ENCODE measurements at regions not wholly inside any gene's neighbourhood (a gene's known extent, or its start where the extent isn't known, plus 50 kb on each side); places are given as distances from the start of the nearest gene placed in this dataset.

DNA sequence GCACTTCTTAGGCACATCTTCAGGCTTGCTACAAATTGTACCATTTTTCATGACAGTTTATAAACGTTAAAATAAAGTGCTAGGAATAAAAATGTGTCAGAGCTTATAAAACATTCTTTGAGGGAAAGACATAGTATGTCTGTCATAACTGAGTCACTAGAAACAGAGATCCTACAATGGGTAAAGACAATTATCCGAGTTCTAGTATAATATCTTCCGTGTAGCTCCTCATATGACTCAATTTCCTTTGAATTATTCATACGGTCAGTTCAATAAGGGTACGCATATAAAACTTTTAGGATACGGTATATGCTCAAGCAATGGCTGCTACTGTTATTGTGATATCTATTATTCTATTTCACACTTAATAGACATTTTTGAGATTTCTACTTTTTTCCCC lies 349.1 kb downstream of the PCDH10 start:
- ChIA-PET CTCF (interaction anchor here (0.7 kb wide), 1 partner anchor 177 kb away, joined by 5 read pairs; no protein-coding TSS in a partner anchor), POLR2A (no interaction called here)
- FAIRE-seq (no peak), DNase-seq (ENCODE audit: low read depth in 1 of 2, low spot score in 1 of 2) (no peak), ATAC-seq (no peak)
- no peak overlapping the region for H3K27ac ChIP-seq
- no peak overlapping the region for H3K4me2 ChIP-seq
- 51% methylated on average over 6 of the region's 6 CpGs for WGBS (ENCODE audit: missing lambda C conversion rate)
- H3K4me1 ChIP-seq, result no peaks in the 10 kb centered on the region
- no peak overlapping the region for H3K4me3 ChIP-seq
- H3K9me3 ChIP-seq, result no peaks in the 10 kb centered on the region
- TF ChIP-seq NFE2L2 (conservative IDR thresholded peaks at IDR 0.05; ENCODE audit: low read length), result no peak

DNA sequence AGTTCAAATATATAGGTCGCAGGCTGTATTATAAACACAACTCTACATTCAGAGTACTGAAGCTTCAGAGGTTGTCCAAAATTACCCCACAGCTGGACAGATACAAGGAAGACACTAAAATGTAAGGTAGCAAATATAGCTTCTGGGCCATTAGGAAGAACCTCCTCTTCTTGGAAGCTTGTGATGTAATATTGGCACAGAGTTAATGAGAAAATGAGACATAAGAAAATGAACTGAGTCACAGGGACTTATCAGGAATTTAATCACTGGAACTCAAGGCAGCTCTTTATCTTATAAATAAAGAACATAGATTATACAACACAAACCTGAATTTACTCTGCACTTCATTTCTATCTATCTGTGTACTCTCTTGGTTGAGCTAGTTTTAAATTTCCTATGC lies 344.7 kb downstream of the PCDH10 start:
- TF ChIP-seq RNF2 (IDR thresholded peaks at IDR 0.05; ENCODE audit: borderline replicate concordance, low read depth), result no peak
- TF ChIP-seq NR3C1 (IDR thresholded peaks at IDR 0.05), result no peak
- TF ChIP-seq, protein P1, sequence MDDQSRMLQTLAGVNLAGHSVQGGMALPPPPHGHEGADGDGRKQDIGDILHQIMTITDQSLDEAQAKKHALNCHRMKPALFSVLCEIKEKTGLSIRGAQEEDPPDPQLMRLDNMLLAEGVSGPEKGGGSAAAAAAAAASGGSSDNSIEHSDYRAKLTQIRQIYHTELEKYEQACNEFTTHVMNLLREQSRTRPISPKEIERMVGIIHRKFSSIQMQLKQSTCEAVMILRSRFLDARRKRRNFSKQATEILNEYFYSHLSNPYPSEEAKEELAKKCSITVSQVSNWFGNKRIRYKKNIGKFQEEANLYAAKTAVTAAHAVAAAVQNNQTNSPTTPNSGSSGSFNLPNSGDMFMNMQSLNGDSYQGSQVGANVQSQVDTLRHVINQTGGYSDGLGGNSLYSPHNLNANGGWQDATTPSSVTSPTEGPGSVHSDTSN (IDR thresholded peaks at IDR 0.05), result no peak
- no peak for TF ChIP-seq JUNB (IDR thresholded peaks at IDR 0.05)
- TF ChIP-seq, protein P2, sequence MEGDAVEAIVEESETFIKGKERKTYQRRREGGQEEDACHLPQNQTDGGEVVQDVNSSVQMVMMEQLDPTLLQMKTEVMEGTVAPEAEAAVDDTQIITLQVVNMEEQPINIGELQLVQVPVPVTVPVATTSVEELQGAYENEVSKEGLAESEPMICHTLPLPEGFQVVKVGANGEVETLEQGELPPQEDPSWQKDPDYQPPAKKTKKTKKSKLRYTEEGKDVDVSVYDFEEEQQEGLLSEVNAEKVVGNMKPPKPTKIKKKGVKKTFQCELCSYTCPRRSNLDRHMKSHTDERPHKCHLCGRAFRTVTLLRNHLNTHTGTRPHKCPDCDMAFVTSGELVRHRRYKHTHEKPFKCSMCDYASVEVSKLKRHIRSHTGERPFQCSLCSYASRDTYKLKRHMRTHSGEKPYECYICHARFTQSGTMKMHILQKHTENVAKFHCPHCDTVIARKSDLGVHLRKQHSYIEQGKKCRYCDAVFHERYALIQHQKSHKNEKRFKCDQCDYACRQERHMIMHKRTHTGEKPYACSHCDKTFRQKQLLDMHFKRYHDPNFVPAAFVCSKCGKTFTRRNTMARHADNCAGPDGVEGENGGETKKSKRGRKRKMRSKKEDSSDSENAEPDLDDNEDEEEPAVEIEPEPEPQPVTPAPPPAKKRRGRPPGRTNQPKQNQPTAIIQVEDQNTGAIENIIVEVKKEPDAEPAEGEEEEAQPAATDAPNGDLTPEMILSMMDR (IDR thresholded peaks at IDR 0.05), result no peak
- TF ChIP-seq RARB (CRISPR knock-in tag; IDR thresholded peaks at IDR 0.05), result no peak
- TF ChIP-seq, protein P3, sequence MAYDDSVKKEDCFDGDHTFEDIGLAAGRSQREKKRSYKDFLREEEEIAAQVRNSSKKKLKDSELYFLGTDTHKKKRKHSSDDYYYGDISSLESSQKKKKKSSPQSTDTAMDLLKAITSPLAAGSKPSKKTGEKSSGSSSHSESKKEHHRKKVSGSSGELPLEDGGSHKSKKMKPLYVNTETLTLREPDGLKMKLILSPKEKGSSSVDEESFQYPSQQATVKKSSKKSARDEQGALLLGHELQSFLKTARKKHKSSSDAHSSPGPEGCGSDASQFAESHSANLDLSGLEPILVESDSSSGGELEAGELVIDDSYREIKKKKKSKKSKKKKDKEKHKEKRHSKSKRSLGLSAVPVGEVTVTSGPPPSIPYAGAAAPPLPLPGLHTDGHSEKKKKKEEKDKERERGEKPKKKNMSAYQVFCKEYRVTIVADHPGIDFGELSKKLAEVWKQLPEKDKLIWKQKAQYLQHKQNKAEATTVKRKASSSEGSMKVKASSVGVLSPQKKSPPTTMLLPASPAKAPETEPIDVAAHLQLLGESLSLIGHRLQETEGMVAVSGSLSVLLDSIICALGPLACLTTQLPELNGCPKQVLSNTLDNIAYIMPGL (CRISPR knock-in tag; IDR thresholded peaks at IDR 0.05; ENCODE audit: borderline replicate concordance), result no peak
- TF ChIP-seq TP53 (CRISPR knock-in tag; IDR thresholded peaks at IDR 0.05), result no peak
- no peak for TF ChIP-seq FOSB (CRISPR knock-in tag; IDR thresholded peaks at IDR 0.05)
- TF ChIP-seq CHD2 (IDR thresholded peaks at IDR 0.05; ENCODE audit: low read length, partially characterized antibody), result no peak
- DNase-seq (ENCODE audit: low read depth in 1 of 2, low spot score in 1 of 2) (no peak), FAIRE-seq (no peak), ATAC-seq (no peak)
- H3K4me3 ChIP-seq, result no peak overlapping the region
- no peak overlapping the region for H3K4me2 ChIP-seq
- POLR2A ChIA-PET, result no interaction called here
- H3K4me1 ChIP-seq, result no peaks in the 10 kb centered on the region
- no peaks in the 10 kb centered on the region for H3K9me3 ChIP-seq
- CTCF ChIA-PET, result no interaction called here
- WGBS (ENCODE audit: missing lambda C conversion rate), result 0% methylated on average over 1 of the region's 1 CpG
- no peak overlapping the region for H3K27ac ChIP-seq

DNA sequence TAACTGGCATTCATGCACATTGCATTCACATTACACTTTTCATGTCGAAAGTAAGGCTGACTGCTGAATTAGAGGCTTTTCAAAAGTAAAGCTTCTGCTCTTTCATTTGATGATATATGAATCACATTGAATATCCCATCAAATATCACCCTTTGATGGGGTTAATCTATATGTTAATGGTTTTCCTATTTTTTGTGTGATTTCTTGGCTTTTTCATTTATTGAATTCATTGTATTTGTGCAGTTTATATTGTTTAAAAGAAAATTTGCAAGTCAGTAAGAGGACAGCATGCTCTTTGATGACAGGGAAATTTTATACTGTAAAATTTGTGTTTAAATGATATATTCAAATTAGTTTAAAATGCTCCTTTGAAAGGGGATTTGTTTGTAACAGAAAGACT lies 344.1 kb downstream of the PCDH10 start:
- Histone ChIP-seq H3K27ac (no peak overlapping the region), H3K4me1 (no peaks in the 10 kb centered on the region), H3K9me3 (no peaks in the 10 kb centered on the region), H3K4me2 (no peak overlapping the region), H3K4me3 (no peak overlapping the region)
- DNase-seq (ENCODE audit: low read depth in 1 of 2, low spot score in 1 of 2), result no peak
- no peak for ATAC-seq
- POLR2A ChIA-PET, result no interaction called here
- TF ChIP-seq ZNF302 (CRISPR knock-in tag; IDR thresholded peaks at IDR 0.05), result no peak
- no peak for TF ChIP-seq CHD2 (IDR thresholded peaks at IDR 0.05; ENCODE audit: low read length, partially characterized antibody)
- no peak for TF ChIP-seq RCOR1 (IDR thresholded peaks at IDR 0.05; ENCODE audit: low read depth, low read length)
- TF ChIP-seq NFE2L2 (conservative IDR thresholded peaks at IDR 0.05; ENCODE audit: low read length), result no peak
- no peak for TF ChIP-seq POLR2AphosphoS2 (conservative IDR thresholded peaks at IDR 0.05; ENCODE audit: low read length)
- TF ChIP-seq EHF (CRISPR knock-in tag; IDR thresholded peaks at IDR 0.05), result no peak
- TF ChIP-seq RAD21 (conservative IDR thresholded peaks at IDR 0.05 in 1 of 2, IDR thresholded peaks at IDR 0.05 in 1 of 2), result no peak
- no peak for TF ChIP-seq RARB (CRISPR knock-in tag; IDR thresholded peaks at IDR 0.05)
- no peak for TF ChIP-seq GATA3 (IDR thresholded peaks at IDR 0.05; ENCODE audit: borderline replicate concordance)
- no peak for TF ChIP-seq EP300 (IDR thresholded peaks at IDR 0.05)
- no peak for TF ChIP-seq ZFP36 (IDR thresholded peaks at IDR 0.05; ENCODE audit: borderline replicate concordance, partially characterized antibody)
- TF ChIP-seq, protein P3 (CRISPR knock-in tag; IDR thresholded peaks at IDR 0.05; ENCODE audit: borderline replicate concordance), result no peak
- no peak for TF ChIP-seq HOXA7 (CRISPR knock-in tag; IDR thresholded peaks at IDR 0.05)
- no peak for TF ChIP-seq CEBPB (IDR thresholded peaks at IDR 0.05)
- TF ChIP-seq, protein P1 (IDR thresholded peaks at IDR 0.05), result no peak
- TF ChIP-seq JUN (IDR thresholded peaks at IDR 0.05), result no peak
- TF ChIP-seq SMC3 (IDR thresholded peaks at IDR 0.05), result no peak
- no peak for FAIRE-seq
- CTCF ChIA-PET, result no interaction called here
- WGBS (ENCODE audit: missing lambda C conversion rate), result 8% methylated on average over 1 of the region's 1 CpG

Measured in A549 (cell line).